ENCODE measurements at regions not wholly inside any gene's neighbourhood (a gene's known extent, or its start where the extent isn't known, plus 50 kb on each side); places are given as distances from the start of the nearest gene placed in this dataset.

GRCh38 chr18:78151948-78152725 lies 827.5 kb upstream of the SALL3 start:
- no peak for DNase-seq (ENCODE audit: low read depth)

DNA sequence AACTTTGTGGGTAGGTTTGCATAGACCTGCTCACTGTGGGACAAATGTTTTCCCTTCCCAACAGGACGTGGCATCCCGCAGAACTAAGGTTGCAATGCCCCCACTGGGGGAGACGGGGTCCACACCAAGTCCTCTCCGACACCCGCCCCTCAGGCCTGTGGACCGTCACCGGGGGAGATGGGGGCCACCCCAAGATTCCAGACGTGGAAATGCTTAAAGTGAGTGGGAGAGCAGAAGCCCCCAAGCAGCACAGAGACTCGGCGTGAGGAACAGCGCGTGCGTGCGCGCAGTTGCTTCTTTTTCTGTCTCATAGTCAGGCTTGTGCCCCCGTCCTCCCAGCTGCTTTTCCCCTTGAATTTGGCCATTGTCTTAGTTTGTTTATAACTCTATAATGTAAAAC lies 826.3 kb upstream of the SALL3 start:
- DNase-seq (ENCODE audit: low read depth) = no peak

DNA sequence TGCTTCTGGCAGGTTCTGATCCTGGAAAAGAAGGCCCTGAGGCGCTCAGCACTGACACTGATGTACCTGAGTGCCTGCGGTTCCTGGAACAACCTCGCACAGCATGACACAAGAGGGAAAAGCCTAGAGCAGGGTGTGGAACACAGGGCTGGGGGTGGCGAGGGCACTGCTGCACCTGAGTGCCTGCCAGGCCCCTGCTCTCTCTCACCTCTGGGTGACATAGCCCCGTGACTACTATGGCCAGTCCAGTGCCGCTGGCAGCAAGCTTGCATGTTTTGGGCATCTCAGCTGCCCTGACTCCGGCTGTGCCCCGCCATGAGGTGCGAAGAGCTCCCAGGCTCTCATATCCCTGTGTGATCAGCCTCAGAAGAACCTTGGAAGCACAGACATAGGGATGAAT lies 825.2 kb upstream of the SALL3 start:
- no peak for DNase-seq (ENCODE audit: low read depth)

DNA sequence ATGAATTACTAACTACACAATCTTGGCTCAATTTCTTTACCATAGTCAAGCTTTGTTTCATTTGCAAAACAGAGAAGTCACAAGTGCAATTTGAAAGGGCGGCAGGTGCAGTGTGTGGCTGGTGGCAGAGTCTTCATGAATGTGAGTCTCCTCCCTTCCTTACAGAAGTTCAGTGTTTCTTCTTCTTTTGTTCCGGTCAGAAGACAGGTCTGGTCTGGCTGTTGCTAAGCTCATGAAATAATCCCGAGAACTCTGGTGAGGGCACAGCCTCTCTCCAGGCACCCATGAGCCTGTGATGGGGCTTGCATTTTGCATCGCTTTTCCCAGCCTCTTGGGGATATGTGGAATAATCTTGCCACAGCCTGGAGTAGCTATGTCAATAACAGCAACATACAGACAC lies 824.8 kb upstream of the SALL3 start:
- no peak for DNase-seq (ENCODE audit: low read depth)

DNA sequence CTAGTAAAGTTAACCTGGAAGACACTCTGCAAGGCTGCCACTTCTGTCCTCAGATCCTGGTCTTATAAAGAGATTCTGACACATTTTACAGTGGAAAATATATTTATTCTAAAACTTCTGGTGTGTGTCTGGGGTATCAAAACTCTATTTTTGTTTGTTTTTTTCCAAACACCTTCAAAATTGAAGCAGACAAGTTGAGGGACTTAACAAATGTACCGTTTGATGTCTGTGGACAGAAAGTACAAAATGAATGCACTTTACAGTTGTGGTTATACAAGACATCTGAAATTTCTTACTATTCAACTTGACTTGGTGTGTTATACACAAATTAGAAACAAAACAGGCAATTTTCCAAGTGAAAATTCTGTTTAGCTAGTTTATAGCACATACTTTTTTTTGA lies 823.2 kb upstream of the SALL3 start:
- DNase-seq (ENCODE audit: low read depth) = no peak

- DNase-seq (ENCODE audit: low read depth) = no peak
Measured at GRCh38 chr18:78158943-78159342, 820.7 kb upstream of the SALL3 start.

- DNase-seq (ENCODE audit: low read depth) = no peak
Measured at GRCh38 chr18:78159397-78159796, 820.2 kb upstream of the SALL3 start.

DNA sequence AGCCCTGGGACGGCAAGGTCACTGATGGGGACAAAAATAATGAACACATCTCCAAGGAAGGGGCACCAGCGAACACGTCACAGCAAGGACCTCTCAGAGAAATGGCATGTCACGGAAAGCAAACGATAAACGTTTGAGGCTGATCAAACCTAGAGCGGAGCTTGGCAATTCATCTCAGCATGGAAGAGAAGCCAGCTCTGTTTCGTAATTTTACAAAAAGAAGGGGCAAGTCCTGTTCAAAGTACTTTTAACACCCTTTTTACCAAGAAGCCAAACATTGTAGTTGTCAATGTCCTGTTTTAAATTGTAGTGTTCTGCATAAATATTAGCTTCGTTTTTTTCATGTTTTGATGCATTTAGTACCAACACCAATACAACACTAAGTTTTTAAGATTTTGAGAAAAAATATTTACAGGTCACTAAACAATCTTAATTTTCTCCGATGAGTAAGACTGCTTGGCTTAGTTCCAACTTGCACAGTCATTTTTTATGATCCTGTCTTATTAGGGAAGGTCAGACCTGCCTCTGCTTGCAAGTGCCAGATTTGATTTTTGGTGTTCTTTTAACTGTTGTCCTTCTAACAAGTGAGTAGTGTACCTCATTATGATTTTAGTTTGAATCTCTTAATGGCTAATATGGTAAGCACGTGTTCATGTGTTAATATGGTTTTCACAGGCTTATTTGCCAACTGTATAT lies 818.5 kb upstream of the SALL3 start:
- DNase-seq (ENCODE audit: low read depth) = no peak

DNA sequence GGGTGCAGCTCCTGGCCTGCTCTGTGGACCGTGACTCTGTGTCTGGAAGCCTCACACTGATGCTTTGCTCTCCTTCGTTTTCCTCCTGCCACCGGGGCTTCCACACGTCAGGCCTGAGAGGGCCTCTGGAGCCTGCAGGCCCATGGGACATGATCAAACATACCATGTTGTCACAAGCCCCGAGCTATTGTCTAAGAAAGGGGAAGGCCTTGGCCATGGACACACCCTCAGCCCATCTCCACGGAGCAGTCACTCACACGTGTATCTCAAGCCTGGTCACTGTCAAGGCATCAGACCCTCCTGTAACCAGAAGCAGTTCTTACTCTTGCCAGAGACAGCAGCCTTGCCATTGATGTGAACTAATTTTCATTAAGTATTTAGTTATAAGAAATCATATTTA lies 814.1 kb upstream of the SALL3 start:
- DNase-seq (ENCODE audit: low read depth) = no peak

GRCh38 chr18:78168526-78168925 lies 811.1 kb upstream of the SALL3 start:
- no peak for DNase-seq (ENCODE audit: low read depth)

DNA sequence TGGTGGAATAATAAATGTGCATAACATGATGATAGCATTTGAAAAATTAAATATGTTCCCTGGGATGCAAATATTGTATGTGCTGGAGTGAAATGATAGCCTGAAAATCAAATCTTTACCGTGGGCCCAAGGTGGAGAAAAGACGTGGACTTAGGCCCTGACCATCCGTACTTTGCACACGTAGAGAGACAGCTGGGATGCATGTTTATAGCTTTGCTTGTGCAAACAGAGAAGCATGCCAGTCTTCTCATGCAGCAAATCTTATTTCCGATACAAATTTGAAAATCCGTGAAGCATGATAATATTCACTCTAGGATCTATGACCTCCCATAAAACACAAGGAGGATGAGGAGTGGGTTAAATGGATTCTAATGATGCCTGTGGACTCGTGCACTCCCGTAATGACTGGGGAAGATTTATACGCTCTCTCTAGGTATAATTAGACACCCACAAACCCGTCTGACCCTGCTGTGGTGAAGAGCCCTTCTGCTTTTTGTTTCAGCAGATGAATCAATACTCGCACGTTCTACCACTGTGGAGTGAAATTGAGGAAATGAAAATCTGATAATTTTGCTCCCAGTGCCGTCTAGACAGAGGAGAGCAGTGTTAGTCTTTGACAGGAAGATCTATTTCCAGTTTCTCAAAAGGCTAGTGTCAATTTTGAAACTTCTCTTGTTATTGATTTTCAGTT lies 810.3 kb upstream of the SALL3 start:
- no peak for DNase-seq (ENCODE audit: low read depth)

GRCh38 chr18:78171954-78172353 lies 807.7 kb upstream of the SALL3 start:
- DNase-seq (ENCODE audit: low read depth) = no peak

GRCh38 chr18:78174737-78175136 lies 804.9 kb upstream of the SALL3 start:
- no peak for DNase-seq (ENCODE audit: low read depth)

DNA sequence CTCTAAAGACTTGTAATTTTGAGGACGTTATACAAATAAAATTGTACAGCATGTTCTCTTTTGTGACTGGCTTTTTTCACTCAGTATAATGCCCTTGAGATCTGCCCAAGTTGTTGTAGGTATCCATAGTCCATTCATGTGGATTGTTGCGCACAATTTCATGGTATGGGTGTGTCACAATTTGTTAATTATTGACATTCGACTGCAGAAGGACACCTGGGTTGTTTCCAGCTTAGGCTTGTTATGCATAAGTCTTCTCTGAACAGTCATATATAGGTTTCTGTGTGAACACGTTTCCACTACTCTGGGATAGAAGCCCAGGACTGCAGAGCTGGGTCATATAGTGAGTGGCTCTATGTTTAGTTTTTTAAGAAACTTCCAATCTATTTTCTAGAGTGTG lies 800.8 kb upstream of the SALL3 start:
- DNase-seq (ENCODE audit: low read depth) = no peak

GRCh38 chr18:78180741-78181140 lies 798.9 kb upstream of the SALL3 start:
- no peak for DNase-seq (ENCODE audit: low read depth)

GRCh38 chr18:78183815-78184214 lies 795.8 kb upstream of the SALL3 start:
- no peak for DNase-seq (ENCODE audit: low read depth)

DNA sequence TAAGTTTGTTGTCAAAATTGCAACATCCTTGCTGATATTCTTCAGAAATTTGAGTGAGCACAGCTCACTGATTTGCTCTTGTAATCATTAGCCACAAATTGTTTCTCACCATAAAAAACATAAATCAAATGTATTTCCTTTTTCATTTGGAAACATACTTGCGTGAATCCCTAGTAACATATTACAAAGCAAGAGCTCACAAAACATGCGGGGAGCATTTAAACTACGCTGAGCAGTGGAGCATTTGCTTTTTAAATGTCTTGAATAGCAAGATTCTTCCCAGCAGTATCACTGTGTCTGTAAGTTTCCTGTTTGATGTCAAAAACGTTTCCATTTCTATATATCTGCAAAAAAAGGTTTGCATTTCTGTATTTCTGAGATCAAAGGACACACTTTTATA lies 788.3 kb upstream of the SALL3 start:
- DNase-seq (ENCODE audit: low read depth) = no peak

- DNase-seq (ENCODE audit: low read depth) = no peak
Measured at GRCh38 chr18:78192054-78192453, 787.6 kb upstream of the SALL3 start.

- no peak for DNase-seq (ENCODE audit: low read depth)
Measured at GRCh38 chr18:78196280-78196679, 783.3 kb upstream of the SALL3 start.

- no peak for DNase-seq (ENCODE audit: low read depth)
Measured at GRCh38 chr18:78199002-78199401, 780.6 kb upstream of the SALL3 start.

GRCh38 chr18:78199611-78200010 lies 780.0 kb upstream of the SALL3 start:
- no peak for DNase-seq (ENCODE audit: low read depth)

GRCh38 chr18:78207942-78208341 lies 771.7 kb upstream of the SALL3 start:
- no peak for DNase-seq (ENCODE audit: low read depth)

DNA sequence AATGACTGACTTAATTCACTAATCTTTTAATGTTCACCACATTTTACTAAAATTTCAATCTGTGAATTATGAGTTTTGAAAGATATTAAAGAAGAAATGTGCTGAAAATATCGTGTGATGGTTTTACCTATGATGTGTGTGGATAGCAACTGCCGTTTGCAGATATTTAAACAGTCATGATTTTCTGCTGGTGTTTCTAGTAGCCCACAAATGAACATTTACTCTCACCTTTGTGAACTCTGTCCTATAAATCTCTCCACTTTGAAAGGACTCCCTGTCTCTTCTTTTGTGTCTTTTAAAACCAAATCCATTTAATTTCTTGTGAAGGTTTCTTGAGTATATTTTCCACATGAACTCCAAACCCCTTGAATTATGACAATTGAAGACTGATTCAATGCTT lies 771.2 kb upstream of the SALL3 start:
- DNase-seq (ENCODE audit: low read depth) = no peak
